ENCODE measurements at regions not wholly inside any gene's neighbourhood (a gene's known extent, or its start where the extent isn't known, plus 50 kb on each side); places are given as distances from the start of the nearest gene placed in this dataset.

DNA sequence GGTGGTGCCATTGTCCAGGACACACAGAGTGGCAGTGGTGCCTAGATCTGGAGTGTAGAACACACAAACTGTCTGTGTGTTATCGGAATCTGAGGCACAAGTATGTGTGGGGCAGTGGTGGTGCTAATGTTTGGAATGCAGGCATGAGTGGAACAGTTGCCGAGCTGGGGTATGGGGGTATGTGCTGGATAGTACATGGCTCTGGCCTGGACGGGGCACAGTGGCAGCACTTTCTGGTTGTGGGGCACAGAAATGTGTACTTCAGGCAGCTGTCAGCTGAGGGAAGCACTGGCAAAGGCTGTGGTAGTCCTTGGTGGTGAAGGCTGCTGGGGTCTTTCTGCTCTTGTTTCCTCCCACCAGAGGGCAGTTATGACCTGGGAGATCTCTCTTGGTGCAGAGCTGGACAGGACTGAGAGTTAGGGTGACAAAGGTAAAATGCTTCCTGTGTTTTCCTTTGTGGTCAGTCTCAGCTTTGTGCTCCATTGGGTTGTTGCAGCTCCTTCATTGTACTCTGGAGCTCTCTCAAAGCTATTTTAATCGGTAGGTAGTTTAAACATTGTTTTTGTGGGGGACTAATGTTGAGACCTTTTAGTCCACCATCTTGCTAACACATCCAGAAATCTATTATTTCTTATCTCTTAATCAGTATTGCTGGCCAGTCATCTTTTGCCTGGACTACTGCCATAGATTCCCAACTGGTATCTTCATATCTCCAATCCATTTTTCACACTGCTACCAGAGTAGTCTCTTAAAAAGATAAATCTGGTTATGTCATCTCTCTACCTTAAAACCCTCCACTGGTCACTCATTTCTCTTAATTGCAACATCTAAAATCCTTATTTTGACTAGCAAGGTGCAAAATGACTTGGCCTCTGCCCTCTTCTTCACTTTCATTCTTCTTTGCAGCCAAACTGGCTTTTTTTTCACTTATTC lies 83.9 kb upstream of the NBPF4 start:
- TF ChIP-seq CTCF (conservative IDR thresholded peaks at IDR 0.05 in 1 of 2, IDR thresholded peaks at IDR 0.05 in 1 of 2; ENCODE audit: low read depth in 1 of 2, low read length in 2 of 2) (no peak), EZH2 (IDR thresholded peaks at IDR 0.05; ENCODE audit: low read length, missing control alignments) (no peak)

All from fibroblast of lung (primary cell).